Transverse colon (tissue), 4 donors: ENCODE measurements at regions not wholly inside any gene's neighbourhood (a gene's known extent, or its start where the extent isn't known, plus 50 kb on each side); places are given as distances from the start of the nearest gene placed in this dataset.

Experiments
- DNase-seq: peaks from one replicate; pipeline ENCODE4 v3.0.0-alpha.2; 2019
- H3K27ac ChIP-seq, 4 donors: fragments of 200-600 bp; sonication (generic); 2 replicates each; pipeline ENCODE4 v1.5.1; 2016 to 2018; ENCODE audit warnings: inconsistent platforms in 4 of 4
- H3K27me3 ChIP-seq: fragments of 200-600 bp; sonication (generic); 2 replicates; pipeline ENCODE4 v1.5.1; 2017; ENCODE audit warnings: inconsistent platforms
- H3K36me3 ChIP-seq, 4 donors: fragments of 200-600 bp; sonication (generic); 2 replicates each; pipeline ENCODE4 v1.5.1; 2017 to 2019; ENCODE audit warnings: inconsistent platforms in 4 of 4
- H3K4me1 ChIP-seq, 4 donors: fragments of 200-600 bp; sonication (generic); 2 replicates each; pipeline ENCODE4 v1.5.1; 2017 to 2020; ENCODE audit warnings: inconsistent platforms in 4 of 4
- H3K4me3 ChIP-seq, 4 donors: fragments of 200-600 bp; sonication (generic); 1 replicate in 1 of 4; 2 replicates in 3 of 4; pipeline versions ENCODE4 v1.5.1 to v1.6.1; 2017 to 2019; ENCODE audit warnings: inconsistent platforms in 4 of 4
- H3K9me3 ChIP-seq, 2 donors: fragments of 200-600 bp; sonication (generic); 2 replicates each; pipeline ENCODE4 v1.5.1; 2017 to 2019; ENCODE audit warnings: inconsistent platforms in 2 of 2
- CTCF ChIP-seq, 5 experiments: fragments of 200-600 bp in 3 of 5; fragments of 450-650 bp in 2 of 5; sonication (generic) in 3 of 5; IDR thresholded peaks; 1 replicate in 2 of 5; 2 replicates in 3 of 5; pipeline ENCODE4 v1.5.1; 2016 to 2017; ENCODE audit warnings: antibody characterized with exemption in 5 of 5, inconsistent platforms in 3 of 5, mild to moderate bottlenecking in 2 of 5, moderate library complexity in 1 of 5
- EP300 ChIP-seq: sonication (generic); formaldehyde crosslinking; IDR thresholded peaks from one replicate; pipeline ENCODE4 v1.6.1; 2017; ENCODE audit warnings: antibody characterized with exemption, low read depth
- POLR2A ChIP-seq: fragments of 450-650 bp; IDR thresholded peaks from one replicate; pipeline ENCODE4 v1.6.1; 2016; ENCODE audit warnings: antibody characterized with exemption, mild to moderate bottlenecking, moderate library complexity
- POLR2AphosphoS5 ChIP-seq, 3 donors: sonication (generic); formaldehyde crosslinking; IDR thresholded peaks; one replicate each; pipeline ENCODE4 v1.6.1; 2016; ENCODE audit warnings: antibody characterized with exemption in 3 of 3
- WGBS, 2 donors: methylation state at CpG; one replicate each; pipeline ENCODE4 v1.1.5; 2018; ENCODE audit warnings: low coverage in 1 of 2; 5-methylcytosine and 5-hydroxymethylcytosine counted together
- in situ Hi-C, 4 donors: fragments of 200-750 bp; cut with MboI; loops; one replicate each; pipeline versions ENCODE4 v1.15.0 to v1.15.1; 2017; ENCODE audit warnings: low sequenced_read_pairs in 3 of 4, low pct_ligation_motif_present in 1 of 4, low pct_unique_long_range_greater_than_20kb in 1 of 4
- intact Hi-C: fragments of 100-400 bp; cut with DNase I; formaldehyde crosslinking; loops from one replicate; pipeline ENCODE4 v1.15.1; 2023; ENCODE audit warnings: low total_unique reads

DNA sequence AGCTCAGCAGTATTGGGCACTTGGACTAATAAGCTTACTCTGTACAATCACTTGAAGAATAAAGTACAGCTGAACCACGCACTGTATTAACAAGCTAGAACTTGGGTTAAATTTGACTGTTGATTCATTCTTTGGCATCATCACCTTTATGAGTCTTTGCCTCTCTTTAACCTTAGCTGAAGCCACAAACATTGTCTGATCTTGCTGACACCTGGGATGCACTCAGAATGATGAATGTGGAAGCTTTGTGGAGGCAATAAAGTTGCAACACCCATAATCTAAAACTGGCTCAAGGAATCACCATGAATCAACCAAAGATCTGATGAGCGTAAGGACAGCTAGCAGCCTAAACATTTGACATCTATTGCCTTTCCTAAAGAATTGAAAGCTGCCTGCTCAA lies 590.6 kb upstream of the SOX9 start:
- TF ChIP-seq POLR2A (no peak), CTCF (IDR thresholded peaks at IDR 0.05) (no peak), POLR2AphosphoS5 (IDR thresholded peaks at IDR 0.05) (no peak), EP300 (no peak)
- in situ Hi-C loops: loop anchor here in 1 of 4 donors (25.0 kb wide), 1 partner anchor 107 kb away; no protein-coding TSS in a partner anchor

DNA sequence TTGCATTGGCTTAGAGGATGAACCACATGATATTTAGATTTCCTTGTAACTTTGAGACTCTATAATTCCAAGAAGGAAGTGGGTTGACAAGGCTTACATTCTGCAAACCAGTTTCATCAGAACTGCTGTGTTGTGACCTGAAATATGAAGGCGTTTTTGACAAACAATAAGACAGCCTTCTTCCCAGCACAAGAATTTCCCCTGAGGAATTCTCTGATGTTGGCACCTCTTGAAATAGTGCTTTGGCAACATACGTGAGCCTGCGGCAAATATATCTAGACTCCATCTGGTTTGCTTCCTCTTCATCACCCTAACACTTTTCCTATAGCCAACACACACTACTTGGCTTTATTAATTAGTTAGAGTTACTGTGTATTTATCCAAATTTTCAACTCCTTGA lies 585.5 kb upstream of the SOX9 start:
- H3K27ac ChIP-seq: no peak overlapping the region
- DNase-seq: no peak
- no peaks in the 10 kb centered on the region for H3K27me3 ChIP-seq
- H3K36me3 ChIP-seq: no peaks in the 10 kb centered on the region
- in situ Hi-C loops: loop anchor here in 1 of 4 donors (25.0 kb wide), 1 partner anchor 102 kb away; no protein-coding TSS in a partner anchor
- WGBS, 2 donors: 80% methylated on average over 3 of the region's 3 CpGs; no CpG with 5 or more reads in 1 of the 2 donors
- no peak overlapping the region for H3K4me3 ChIP-seq
- TF ChIP-seq EP300: no peak
- no peak for TF ChIP-seq POLR2A
- no peak for TF ChIP-seq POLR2AphosphoS5 (IDR thresholded peaks at IDR 0.05)
- no peak for TF ChIP-seq CTCF (IDR thresholded peaks at IDR 0.05)
- H3K4me1 ChIP-seq: no peaks in the 10 kb centered on the region
- no peaks in the 10 kb centered on the region for H3K9me3 ChIP-seq
- intact Hi-C loops: no loop called here

More for the DNA sequence above, 590.6 kb upstream of the SOX9 start:
- intact Hi-C loops: no loop called here
- Histone ChIP-seq H3K27me3 (no peaks in the 10 kb centered on the region), H3K36me3 (no peaks in the 10 kb centered on the region), H3K4me3 (no peak overlapping the region), H3K9me3 (no peaks in the 10 kb centered on the region), H3K4me1 (no peaks in the 10 kb centered on the region), H3K27ac (no peak overlapping the region)
- no peak for DNase-seq
- 45 to 64% methylated on average over 2 of the region's 2 CpGs for WGBS, 2 donors

DNA sequence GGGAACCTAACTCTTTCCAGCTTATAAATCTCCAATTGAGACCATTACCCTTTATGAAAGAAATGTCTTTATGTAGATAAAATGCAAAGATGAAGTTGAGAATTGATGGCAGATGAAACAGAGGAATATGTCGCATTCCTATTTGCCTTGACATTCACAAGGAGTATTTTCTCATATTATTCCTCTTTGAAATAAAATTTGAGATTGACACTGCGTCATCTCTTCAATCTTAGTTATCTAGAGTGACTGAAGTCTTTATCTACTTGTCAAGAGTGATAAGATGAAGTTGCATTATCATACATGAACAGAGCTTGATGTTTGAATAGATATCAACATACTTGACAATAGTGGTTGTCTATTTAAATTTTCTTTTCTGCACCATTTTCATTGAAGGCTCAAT lies 574.4 kb upstream of the SOX9 start:
- no peak overlapping the region for H3K4me3 ChIP-seq
- in situ Hi-C loops: loop anchor here in 2 of 4 donors (10.0 to 25.0 kb wide), 2 partner anchors 58 to 91 kb away; no protein-coding TSS in a partner anchor

GRCh38 chr17:71547904-71548303 lies 572.9 kb upstream of the SOX9 start:
- in situ Hi-C loops: loop anchor here in 2 of 4 donors (10.0 to 25.0 kb wide), 2 partner anchors 57 to 89 kb away; no protein-coding TSS in a partner anchor

More for the DNA sequence above, 574.4 kb upstream of the SOX9 start:
- no peak for TF ChIP-seq POLR2AphosphoS5 (IDR thresholded peaks at IDR 0.05)
- no peak for TF ChIP-seq CTCF (IDR thresholded peaks at IDR 0.05)
- TF ChIP-seq POLR2A: no peak
- no peak for TF ChIP-seq EP300
- intact Hi-C loops: no loop called here
- Histone ChIP-seq H3K4me1 (peaks cover 0 to 3% (median 0%) of the 10 kb centered on the region in 4 donors), H3K27me3 (no peaks in the 10 kb centered on the region), H3K9me3 (no peaks in the 10 kb centered on the region), H3K27ac (no peak overlapping the region), H3K36me3 (no peaks in the 10 kb centered on the region)
- WGBS, 2 donors: 43 to 88% methylated on average over 2 of the region's 2 CpGs
- no peak for DNase-seq

More at GRCh38 chr17:71547904-71548303, 572.9 kb upstream of the SOX9 start:
- intact Hi-C loops: no loop called here
- no peak for DNase-seq
- TF ChIP-seq POLR2A (no peak), EP300 (no peak), POLR2AphosphoS5 (IDR thresholded peaks at IDR 0.05) (no peak), CTCF (IDR thresholded peaks at IDR 0.05) (no peak)
- Histone ChIP-seq H3K4me1 (peaks cover 0 to 3% (median 0%) of the 10 kb centered on the region in 4 donors), H3K4me3 (no peak overlapping the region), H3K27me3 (no peaks in the 10 kb centered on the region), H3K27ac (no peak overlapping the region), H3K9me3 (no peaks in the 10 kb centered on the region), H3K36me3 (no peaks in the 10 kb centered on the region)
